ENCODE measurements at regions not wholly inside any gene's neighbourhood (a gene's known extent, or its start where the extent isn't known, plus 50 kb on each side); places are given as distances from the start of the nearest gene placed in this dataset.

GRCh38 chr12:90441431-90441830 lies 513.5 kb downstream of the CCER1 start:
- TF ChIP-seq, protein P1, sequence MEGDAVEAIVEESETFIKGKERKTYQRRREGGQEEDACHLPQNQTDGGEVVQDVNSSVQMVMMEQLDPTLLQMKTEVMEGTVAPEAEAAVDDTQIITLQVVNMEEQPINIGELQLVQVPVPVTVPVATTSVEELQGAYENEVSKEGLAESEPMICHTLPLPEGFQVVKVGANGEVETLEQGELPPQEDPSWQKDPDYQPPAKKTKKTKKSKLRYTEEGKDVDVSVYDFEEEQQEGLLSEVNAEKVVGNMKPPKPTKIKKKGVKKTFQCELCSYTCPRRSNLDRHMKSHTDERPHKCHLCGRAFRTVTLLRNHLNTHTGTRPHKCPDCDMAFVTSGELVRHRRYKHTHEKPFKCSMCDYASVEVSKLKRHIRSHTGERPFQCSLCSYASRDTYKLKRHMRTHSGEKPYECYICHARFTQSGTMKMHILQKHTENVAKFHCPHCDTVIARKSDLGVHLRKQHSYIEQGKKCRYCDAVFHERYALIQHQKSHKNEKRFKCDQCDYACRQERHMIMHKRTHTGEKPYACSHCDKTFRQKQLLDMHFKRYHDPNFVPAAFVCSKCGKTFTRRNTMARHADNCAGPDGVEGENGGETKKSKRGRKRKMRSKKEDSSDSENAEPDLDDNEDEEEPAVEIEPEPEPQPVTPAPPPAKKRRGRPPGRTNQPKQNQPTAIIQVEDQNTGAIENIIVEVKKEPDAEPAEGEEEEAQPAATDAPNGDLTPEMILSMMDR (conservative IDR thresholded peaks at IDR 0.05; ENCODE audit: low read depth, low read length): peak; percentile 27
- no peak overlapping the region for H3K4me3 ChIP-seq (ENCODE audit: low read length)
- no peak for DNase-seq (ENCODE audit: low read depth)

- no peak overlapping the region for H3K4me3 ChIP-seq (ENCODE audit: low read length)
- no peak for DNase-seq (ENCODE audit: low read depth)
- TF ChIP-seq, protein P1 (conservative IDR thresholded peaks at IDR 0.05; ENCODE audit: low read depth, low read length): no peak
These were observed 526.1 kb downstream of the CCER1 start for GRCh38 chr12:90428881-90429280.

DNA sequence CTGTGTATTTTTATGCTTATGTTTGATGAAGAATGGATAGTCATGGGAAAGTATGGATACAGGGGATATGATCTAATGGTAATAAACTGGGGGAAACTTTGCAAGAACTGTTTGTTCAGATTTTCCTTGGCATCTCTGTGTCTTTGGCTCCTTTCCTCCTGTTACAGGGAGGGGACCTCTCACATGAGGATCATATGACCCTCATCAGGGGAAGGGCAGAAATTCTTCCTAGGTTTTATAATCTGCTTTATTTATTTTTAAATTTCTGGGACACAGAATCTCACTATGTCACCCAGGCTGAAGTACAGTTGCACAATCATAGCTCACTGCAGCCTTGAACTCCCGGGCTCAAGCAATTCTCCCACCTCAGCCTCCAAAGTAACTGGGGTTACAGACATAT lies 526.5 kb downstream of the CCER1 start:
- DNase-seq (ENCODE audit: low read depth): no peak
- TF ChIP-seq, protein P1 (conservative IDR thresholded peaks at IDR 0.05; ENCODE audit: low read depth, low read length): no peak
- H3K4me3 ChIP-seq (ENCODE audit: low read length): no peak overlapping the region

GRCh38 chr12:90423965-90424364 lies 531.0 kb downstream of the CCER1 start:
- TF ChIP-seq, protein P1 (conservative IDR thresholded peaks at IDR 0.05; ENCODE audit: low read depth, low read length): no peak

DNA sequence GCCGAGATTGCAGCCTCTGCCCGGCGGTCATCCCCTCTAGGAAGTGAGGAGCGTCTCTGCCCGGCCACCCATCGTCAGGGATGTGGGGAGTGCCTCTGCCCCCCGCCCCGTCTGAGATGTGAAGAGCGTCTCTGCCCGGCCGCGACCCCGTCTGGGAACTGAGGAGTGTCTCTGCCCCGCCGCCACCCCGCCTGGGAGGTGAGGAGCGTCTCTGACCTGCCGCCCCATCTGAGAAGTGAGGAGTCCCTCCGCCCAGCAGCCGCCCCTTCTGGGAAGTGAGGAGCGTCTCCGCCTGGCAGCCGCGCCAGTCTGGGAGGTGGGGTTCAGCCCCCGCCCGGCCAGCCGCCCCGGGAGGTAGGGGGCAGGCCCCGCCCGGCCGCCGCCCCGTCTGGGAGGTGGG lies 544.0 kb downstream of the CCER1 start:
- no peak for DNase-seq (ENCODE audit: low read depth)
- H3K4me3 ChIP-seq (ENCODE audit: low read length): no peak overlapping the region
- TF ChIP-seq, protein P1 (conservative IDR thresholded peaks at IDR 0.05; ENCODE audit: low read depth, low read length): no peak

More at GRCh38 chr12:90423965-90424364, 531.0 kb downstream of the CCER1 start:
- H3K4me3 ChIP-seq (ENCODE audit: low read length): no peak overlapping the region
- no peak for DNase-seq (ENCODE audit: low read depth)

DNA sequence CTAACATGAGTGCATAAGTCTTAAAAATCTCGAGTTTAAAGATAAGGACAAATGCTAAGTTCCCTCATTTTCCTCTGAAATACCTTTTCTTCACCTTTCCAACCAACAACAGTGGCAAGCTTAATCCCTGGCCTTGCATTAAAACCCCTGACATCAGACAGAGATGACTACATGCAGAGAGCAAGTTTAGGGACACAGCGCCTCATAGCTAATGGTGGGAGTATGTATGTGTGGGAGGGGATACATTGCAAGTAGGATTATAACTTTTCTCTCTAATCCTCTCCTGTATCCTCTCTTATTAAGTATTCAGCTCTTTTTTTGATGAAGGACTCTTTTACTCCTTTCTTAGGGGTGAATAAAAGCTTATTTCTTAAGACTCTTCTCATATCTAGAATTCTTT lies 547.1 kb downstream of the CCER1 start:
- TF ChIP-seq, protein P1 (conservative IDR thresholded peaks at IDR 0.05; ENCODE audit: low read depth, low read length): peak; percentile 26
- H3K4me3 ChIP-seq (ENCODE audit: low read length): no peak overlapping the region
- DNase-seq (ENCODE audit: low read depth): peak; percentile 62

DNA sequence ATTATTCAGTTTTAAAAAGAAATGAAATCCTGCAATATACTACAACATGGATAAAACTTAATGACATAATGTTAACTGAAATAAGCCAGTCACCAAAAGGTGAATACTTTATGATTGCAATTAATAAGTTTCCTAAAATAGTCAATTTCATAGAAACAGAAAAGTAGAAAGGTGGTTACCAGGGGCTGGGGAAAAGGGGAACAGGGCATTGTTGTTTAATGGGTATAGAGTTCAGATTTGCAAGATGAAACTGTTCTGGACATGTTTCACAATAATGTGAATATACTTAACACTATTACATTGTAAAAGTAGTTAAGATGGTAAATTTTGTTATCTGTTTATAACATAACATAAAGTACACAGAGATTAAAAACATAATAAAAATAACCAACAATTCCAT lies 550.9 kb downstream of the CCER1 start:
- no peak overlapping the region for H3K4me3 ChIP-seq (ENCODE audit: low read length)
- no peak for DNase-seq (ENCODE audit: low read depth)
- TF ChIP-seq, protein P1 (conservative IDR thresholded peaks at IDR 0.05; ENCODE audit: low read depth, low read length): no peak

All from retinal pigment epithelial cell (primary cell).